UCSD-AML1 (cell line): ENCODE measurements at regions not wholly inside any gene's neighbourhood (a gene's known extent, or its start where the extent isn't known, plus 50 kb on each side); places are given as distances from the start of the nearest gene placed in this dataset.
A peak's percentile ranks its signal among the peaks of the same experiment; 100 is the strongest.

ENCODE experiments used
- DNase-seq: peaks from one replicate; lab custom pipeline; 2025; ENCODE audit not compliant: unreplicated experiment; lab: John Stamatoyannopoulos, UW

- DNase-seq: no peak
Measured at GRCh38 chr9:36462245-36462644, 62.2 kb upstream of the RNF38 start.

DNA sequence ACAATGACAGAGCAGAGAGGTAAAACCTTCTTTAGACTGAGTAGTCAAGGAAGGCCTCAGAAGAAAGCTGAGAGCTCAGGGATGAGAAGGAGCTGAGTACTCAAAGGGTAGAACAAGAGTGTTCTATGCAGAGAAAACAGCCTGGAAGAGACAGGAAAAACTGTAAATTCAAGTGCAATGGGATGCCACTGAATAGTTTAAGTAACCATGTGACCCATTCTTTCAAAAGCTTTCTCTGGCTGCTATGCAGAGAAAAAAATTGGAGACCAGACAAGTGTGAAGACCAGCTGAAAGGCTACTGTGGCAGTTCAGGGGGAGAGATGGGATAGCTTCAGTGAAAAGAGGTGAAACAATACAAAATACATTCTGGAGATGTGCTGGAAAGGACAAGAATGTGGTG, 61.3 kb upstream of the RNF38 start:
- DNase-seq: no peak

GRCh38 chr9:36458430-36458915, 58.4 kb upstream of the RNF38 start:
- DNase-seq: peak; percentile 80

GRCh38 chr9:36457836-36458429, 57.9 kb upstream of the RNF38 start:
- DNase-seq: no peak

- DNase-seq: no peak
Measured at GRCh38 chr9:36456480-36457065, 56.5 kb upstream of the RNF38 start.

DNA sequence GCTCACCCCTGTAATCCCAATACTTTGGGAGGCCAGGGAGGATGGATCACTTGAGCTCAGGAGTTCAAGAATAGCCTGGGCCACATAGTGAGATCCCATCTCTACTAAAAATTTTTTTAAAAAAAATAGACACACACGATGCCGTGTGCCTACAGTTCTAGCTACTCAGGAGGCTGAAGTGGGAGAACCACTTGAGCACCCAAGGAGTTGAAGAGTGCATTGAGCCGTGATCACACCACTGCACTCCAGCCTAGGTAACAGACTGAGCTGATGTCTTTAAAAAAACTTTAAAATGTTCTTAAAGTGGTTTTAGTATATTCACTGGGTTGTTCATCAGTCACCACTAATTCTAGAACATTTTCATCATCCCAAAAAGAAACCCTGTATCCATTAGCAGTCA, 51.9 kb upstream of the RNF38 start:
- DNase-seq: no peak

DNA sequence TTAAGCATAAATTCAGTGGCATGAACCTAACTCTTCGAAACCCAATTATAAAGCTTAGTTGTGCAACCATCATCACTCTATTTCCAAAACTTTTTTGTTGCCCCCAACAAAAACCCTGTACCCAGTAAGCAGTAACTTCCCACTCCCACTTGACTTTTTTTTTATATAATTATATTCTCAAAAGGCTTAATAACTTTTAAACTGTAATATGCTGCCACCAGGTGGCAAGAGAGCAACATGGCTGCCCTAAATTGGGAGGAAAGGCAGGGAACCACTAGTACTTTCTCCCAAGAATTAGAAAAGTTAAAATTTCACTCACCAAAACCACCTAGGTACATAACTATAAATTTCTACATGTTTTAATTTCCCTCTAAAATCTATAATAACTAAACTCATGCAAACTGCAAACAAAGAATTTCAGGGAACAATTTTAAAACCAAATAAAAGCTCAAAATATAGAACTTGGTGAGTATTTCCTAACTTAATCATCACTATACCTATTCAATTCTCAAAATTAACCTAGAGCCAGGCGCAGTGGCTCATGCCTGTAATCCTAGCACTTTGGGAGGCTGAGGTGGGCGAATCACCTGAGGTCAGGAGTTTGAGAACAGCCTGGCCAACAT, 50.2 kb upstream of the RNF38 start:
- DNase-seq: no peak
